GM10266 (cell line): ENCODE measurements at regions not wholly inside any gene's neighbourhood (a gene's known extent, or its start where the extent isn't known, plus 50 kb on each side); places are given as distances from the start of the nearest gene placed in this dataset.

Experiments
- DNase-seq: peaks from one replicate; pipeline ENCODE4 v3.0.0; 2012; ENCODE audit errors: extremely low spot score
- CTCF ChIP-seq: IDR thresholded peaks from 2 replicates; pipeline ENCODE4 v1.5.1; 2012; ENCODE audit warnings: mild to moderate bottlenecking, low read depth; ENCODE audit not compliant: control insufficient read depth, insufficient read depth; ENCODE audit errors: missing control alignments

DNA sequence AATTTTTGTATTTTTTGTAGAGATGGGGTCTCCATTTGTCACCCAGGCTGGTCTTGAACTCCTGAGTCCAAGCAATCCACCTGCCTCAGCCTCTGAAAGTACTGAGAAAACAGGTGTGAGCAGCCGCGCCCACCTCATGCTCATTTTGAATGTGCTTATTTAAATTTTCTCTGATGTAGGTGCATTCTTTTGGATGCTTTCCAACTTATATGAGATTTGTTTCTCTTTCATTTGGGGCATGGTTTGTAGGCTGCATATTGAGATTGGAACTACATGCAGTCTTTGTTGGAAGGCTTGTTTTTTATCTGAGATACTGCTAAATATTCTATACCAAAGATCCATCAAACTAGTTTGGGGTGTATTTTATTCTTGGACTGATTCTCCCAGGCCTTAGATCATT is 81.0 kb upstream of the IVNS1ABP start:
- no peak for TF ChIP-seq CTCF
- no peak for DNase-seq

- TF ChIP-seq CTCF: no peak
- no peak for DNase-seq
Measured at GRCh38 chr1:185397183-185397582, 80.1 kb upstream of the IVNS1ABP start.

DNA sequence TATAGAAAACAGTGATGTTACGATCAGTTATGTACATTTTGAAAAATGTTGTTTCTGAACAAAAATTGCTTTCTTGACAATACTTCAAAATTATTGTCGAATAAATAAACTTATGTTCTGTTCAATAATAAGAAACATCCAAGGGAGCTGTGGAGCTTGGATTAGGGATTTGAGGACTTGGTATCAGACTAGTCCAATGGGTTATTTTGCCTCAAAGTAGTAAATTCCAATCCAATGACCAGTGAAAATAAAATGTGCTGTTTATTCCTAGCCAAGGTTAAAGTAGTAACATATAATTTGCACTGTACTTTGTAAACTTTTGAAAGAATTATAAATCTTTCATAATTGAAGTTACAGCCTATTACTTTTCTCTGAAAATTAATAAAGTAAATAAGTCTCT is 79.1 kb upstream of the IVNS1ABP start:
- TF ChIP-seq CTCF: no peak
- no peak for DNase-seq

- TF ChIP-seq CTCF: no peak
- no peak for DNase-seq
Measured at GRCh38 chr1:185393815-185394214, 76.8 kb upstream of the IVNS1ABP start.

DNA sequence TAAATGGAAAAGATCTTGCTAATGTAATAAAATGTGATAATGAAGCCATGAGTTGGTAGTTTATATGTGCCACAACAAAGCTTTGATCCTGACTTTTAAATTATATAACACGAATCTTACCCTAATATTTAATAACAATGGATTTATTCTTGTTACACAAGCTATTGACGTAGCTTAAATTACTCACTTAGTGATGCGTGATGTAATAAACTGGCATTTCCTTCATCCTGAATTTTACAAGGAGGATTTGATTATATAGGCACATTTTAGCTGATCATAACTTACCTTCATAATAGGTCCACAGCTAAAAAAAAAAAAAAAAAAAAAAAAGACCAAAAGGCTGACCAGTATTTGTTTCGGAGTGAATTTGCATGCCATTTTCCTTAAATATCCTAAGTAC is 76.2 kb upstream of the IVNS1ABP start:
- DNase-seq: no peak
- no peak for TF ChIP-seq CTCF

DNA sequence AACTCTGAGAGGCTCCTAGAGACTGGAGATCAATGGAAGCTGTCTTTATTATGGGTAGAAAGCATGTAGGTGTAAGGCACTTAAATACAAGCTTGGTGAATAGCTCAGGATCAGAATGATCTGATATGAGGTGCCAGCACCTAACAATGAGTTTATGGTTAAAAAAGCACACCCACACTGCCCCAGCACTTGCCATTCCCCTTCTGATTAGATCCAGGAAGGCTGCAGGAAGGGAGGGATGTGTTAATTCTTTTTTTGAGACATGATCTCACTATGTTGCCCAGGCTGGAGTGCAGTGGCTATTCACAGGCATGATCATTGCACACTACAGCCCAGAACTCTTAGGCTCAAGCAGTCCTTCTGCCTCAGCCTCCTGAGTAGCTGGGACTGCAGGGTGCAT is 71.8 kb upstream of the IVNS1ABP start:
- TF ChIP-seq CTCF: no peak
- no peak for DNase-seq

GRCh38 chr1:185388346-185388745 is 71.3 kb upstream of the IVNS1ABP start:
- no peak for DNase-seq

More at GRCh38 chr1:185388346-185388745, 71.3 kb upstream of the IVNS1ABP start:
- no peak for TF ChIP-seq CTCF
